Keratinocyte (primary cell): ENCODE measurements at regions not wholly inside any gene's neighbourhood (a gene's known extent, or its start where the extent isn't known, plus 50 kb on each side); places are given as distances from the start of the nearest gene placed in this dataset.

ENCODE experiments used
- DNase-seq: peaks from one replicate; pipeline ENCODE4 v3.0.0-alpha.2; 2011; ENCODE audit warnings: low read depth, missing footprints, low spot score
- FAIRE-seq: peaks from 2 replicates; lab custom pipeline; 2011; peaks lifted over from hg19 to GRCh38; lab: Jason Lieb, UNC
- H2AFZ ChIP-seq: 2 replicates; pipeline ENCODE4 v1.6.0; 2012; ENCODE audit warnings: low read length, control low read depth, inconsistent platforms; ENCODE audit not compliant: control insufficient read depth
- H3K27ac ChIP-seq: 2 replicates; pipeline ENCODE4 v1.5.1; 2011; ENCODE audit warnings: low read length; ENCODE audit not compliant: control insufficient read depth, insufficient read depth
- H3K27me3 ChIP-seq: 3 replicates; pipeline ENCODE4 v1.6.0; 2011; ENCODE audit warnings: low read length; ENCODE audit not compliant: control insufficient read depth, insufficient read depth; ENCODE audit errors: extremely low read depth
- H3K36me3 ChIP-seq, 2 experiments: 2 replicates in 1 of 2; 3 replicates in 1 of 2; pipeline ENCODE4 v1.5.1; 2011; ENCODE audit warnings: low read length in 2 of 2, mild to moderate bottlenecking in 1 of 2; ENCODE audit not compliant: control insufficient read depth in 2 of 2, insufficient read depth in 2 of 2; ENCODE audit errors: extremely low read depth in 1 of 2
- H3K4me1 ChIP-seq: 3 replicates; pipeline ENCODE4 v1.5.1; 2011; ENCODE audit warnings: low read length; ENCODE audit not compliant: control insufficient read depth, insufficient read depth; ENCODE audit errors: extremely low read depth
- H3K4me2 ChIP-seq: 3 replicates; pipeline ENCODE4 v1.6.0; 2011; ENCODE audit warnings: low read depth, low read length; ENCODE audit not compliant: control insufficient read depth, insufficient read depth; ENCODE audit errors: extremely low read depth
- H3K4me3 ChIP-seq, 3 experiments: fragments of 200-600 bp in 1 of 3; sonication (generic) in 1 of 3; 2 replicates in 2 of 3; 3 replicates in 1 of 3; pipeline ENCODE4 v1.5.1; 2011 to 2016; ENCODE audit warnings: low read length in 3 of 3, mild to moderate bottlenecking in 3 of 3, control low read depth in 2 of 3, inconsistent platforms in 1 of 3, low read depth in 1 of 3, mixed read lengths in 1 of 3, mixed run types in 1 of 3, moderate library complexity in 1 of 3; ENCODE audit not compliant: control insufficient read depth in 2 of 3, insufficient read depth in 2 of 3; ENCODE audit errors: extremely low read depth in 1 of 3
- H3K79me2 ChIP-seq: 2 replicates; pipeline ENCODE4 v1.6.0; 2012; ENCODE audit warnings: low read length; ENCODE audit not compliant: control insufficient read depth, insufficient read depth
- H3K9ac ChIP-seq: 3 replicates; pipeline ENCODE4 v1.6.0; 2011; ENCODE audit warnings: low read length; ENCODE audit not compliant: control insufficient read depth, insufficient read depth; ENCODE audit errors: extremely low read depth
- H3K9me1 ChIP-seq: 3 replicates; pipeline ENCODE4 v1.6.0; 2011; ENCODE audit warnings: low read length; ENCODE audit not compliant: control insufficient read depth, insufficient read depth; ENCODE audit errors: extremely low read depth
- H3K9me3 ChIP-seq: 2 replicates; pipeline ENCODE4 v1.5.1; 2012; ENCODE audit warnings: low read depth, low read length; ENCODE audit not compliant: control insufficient read depth
- H4K20me1 ChIP-seq: 3 replicates; pipeline ENCODE4 v1.6.0; 2011; ENCODE audit warnings: low read length; ENCODE audit not compliant: control insufficient read depth, insufficient read depth; ENCODE audit errors: extremely low read depth
- EZH2 ChIP-seq: IDR thresholded peaks from one replicate; pipeline ENCODE4 v1.6.1; 2012; ENCODE audit warnings: inconsistent platforms, mild to moderate bottlenecking, low read length, moderate library complexity
- dilution Hi-C: fragments of 300-500 bp; cut with MboI; formaldehyde crosslinking; loops from one replicate; pipeline ENCODE4 v1.7.0; 2020; ENCODE audit warnings: low sequenced_read_pairs; ENCODE audit not compliant: extremely low pct_ligation_motif_present
- TF ChIP-seq, protein P1 (sequence below), 3 experiments: IDR thresholded peaks in 1 of 3; conservative IDR thresholded peaks in 1 of 3; optimal IDR thresholded peaks in 1 of 3; 2 replicates in 2 of 3; 3 replicates in 1 of 3; pipeline versions ENCODE3 to v1.5.1; 2011; ENCODE audit warnings: low read length in 3 of 3, mild to moderate bottlenecking in 3 of 3, moderate library complexity in 2 of 3, control low read depth in 1 of 3, inconsistent platforms in 1 of 3; ENCODE audit not compliant: insufficient read depth in 2 of 3; ENCODE audit errors: extremely low read depth in 1 of 3

DNA sequence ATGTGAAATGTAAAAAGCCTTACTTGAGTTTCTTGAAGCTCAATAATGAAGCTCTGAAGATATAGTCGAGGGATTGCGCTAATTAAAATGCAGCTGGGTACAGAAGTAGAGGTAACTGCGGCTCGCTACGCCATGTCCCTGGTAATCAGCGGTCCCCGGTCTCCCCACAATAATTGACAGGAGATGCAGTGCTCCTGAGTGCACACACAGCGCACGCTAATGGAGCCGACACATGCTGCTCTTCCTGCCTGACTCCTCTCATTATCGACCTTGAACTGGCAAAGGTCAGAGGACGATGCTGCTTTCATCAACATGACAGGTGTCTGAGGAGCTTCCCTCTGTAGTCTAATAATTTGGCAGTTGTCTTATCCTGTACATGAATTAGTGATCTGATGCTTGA is 365.9 kb downstream of the RNF144B start:
- no peak for FAIRE-seq
- dilution Hi-C loops: no loop called here
- no peaks in the 10 kb centered on the region for H4K20me1 ChIP-seq

DNA sequence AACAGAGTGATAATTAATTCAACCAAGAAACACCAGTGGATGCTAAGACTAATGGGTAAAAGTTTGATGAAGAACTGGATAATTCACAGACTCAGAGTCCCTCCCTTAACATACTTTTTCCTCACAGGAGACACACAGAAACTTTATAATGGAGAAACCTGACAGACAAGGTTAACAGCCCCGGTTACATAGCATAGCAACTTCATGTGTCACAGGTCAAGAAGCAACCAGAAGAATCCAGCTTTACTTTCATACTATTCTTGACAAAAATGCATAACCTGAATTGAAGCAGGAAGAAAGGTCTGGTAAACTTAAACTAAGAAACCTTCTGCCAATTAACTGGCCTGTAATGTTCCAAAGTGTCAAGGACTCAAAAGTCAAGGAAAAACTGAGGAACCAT is 375.9 kb downstream of the RNF144B start:
- FAIRE-seq (no peak), DNase-seq (no peak)
- H3K9me1 ChIP-seq: no peaks in the 10 kb centered on the region
- no peaks in the 10 kb centered on the region for H3K4me1 ChIP-seq
- H3K4me3 ChIP-seq: no peak overlapping the region
- H3K79me2 ChIP-seq: no peaks in the 10 kb centered on the region
- no peaks in the 10 kb centered on the region for H3K27me3 ChIP-seq
- H4K20me1 ChIP-seq: no peaks in the 10 kb centered on the region
- no peaks in the 10 kb centered on the region for H3K9me3 ChIP-seq
- no peak overlapping the region for H3K4me2 ChIP-seq
- TF ChIP-seq EZH2: no peak
- TF ChIP-seq, protein P1, sequence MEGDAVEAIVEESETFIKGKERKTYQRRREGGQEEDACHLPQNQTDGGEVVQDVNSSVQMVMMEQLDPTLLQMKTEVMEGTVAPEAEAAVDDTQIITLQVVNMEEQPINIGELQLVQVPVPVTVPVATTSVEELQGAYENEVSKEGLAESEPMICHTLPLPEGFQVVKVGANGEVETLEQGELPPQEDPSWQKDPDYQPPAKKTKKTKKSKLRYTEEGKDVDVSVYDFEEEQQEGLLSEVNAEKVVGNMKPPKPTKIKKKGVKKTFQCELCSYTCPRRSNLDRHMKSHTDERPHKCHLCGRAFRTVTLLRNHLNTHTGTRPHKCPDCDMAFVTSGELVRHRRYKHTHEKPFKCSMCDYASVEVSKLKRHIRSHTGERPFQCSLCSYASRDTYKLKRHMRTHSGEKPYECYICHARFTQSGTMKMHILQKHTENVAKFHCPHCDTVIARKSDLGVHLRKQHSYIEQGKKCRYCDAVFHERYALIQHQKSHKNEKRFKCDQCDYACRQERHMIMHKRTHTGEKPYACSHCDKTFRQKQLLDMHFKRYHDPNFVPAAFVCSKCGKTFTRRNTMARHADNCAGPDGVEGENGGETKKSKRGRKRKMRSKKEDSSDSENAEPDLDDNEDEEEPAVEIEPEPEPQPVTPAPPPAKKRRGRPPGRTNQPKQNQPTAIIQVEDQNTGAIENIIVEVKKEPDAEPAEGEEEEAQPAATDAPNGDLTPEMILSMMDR (optimal IDR thresholded peaks at IDR 0.05 in 1 of 3, IDR thresholded peaks at IDR 0.05 in 1 of 3, conservative IDR thresholded peaks at IDR 0.05 in 1 of 3; ENCODE audit: extremely low read depth in 1 of 3, insufficient read depth in 2 of 3, low read length in 3 of 3): no peak
- no peak overlapping the region for H3K27ac ChIP-seq
- H3K36me3 ChIP-seq: no peaks in the 10 kb centered on the region
- H2AFZ ChIP-seq: no peak overlapping the region
- no peak overlapping the region for H3K9ac ChIP-seq
- dilution Hi-C loops: no loop called here

More for the DNA sequence above, 365.9 kb downstream of the RNF144B start:
- Histone ChIP-seq H3K27me3 (peaks cover 4% of the 10 kb centered on the region), H3K36me3 (no peaks in the 10 kb centered on the region), H3K9me1 (no peaks in the 10 kb centered on the region), H3K79me2 (no peaks in the 10 kb centered on the region), H3K4me1 (no peaks in the 10 kb centered on the region), H3K4me2 (no peak overlapping the region), H2AFZ (no peak overlapping the region), H3K9me3 (no peaks in the 10 kb centered on the region), H3K27ac (no peak overlapping the region), H3K4me3 (no peak overlapping the region), H3K9ac (no peak overlapping the region)
- TF ChIP-seq, protein P1 (optimal IDR thresholded peaks at IDR 0.05 in 1 of 3, IDR thresholded peaks at IDR 0.05 in 1 of 3, conservative IDR thresholded peaks at IDR 0.05 in 1 of 3; ENCODE audit: extremely low read depth in 1 of 3, insufficient read depth in 2 of 3, low read length in 3 of 3): no peak
- TF ChIP-seq EZH2: no peak
- no peak for DNase-seq
